ENCODE measurements at regions not wholly inside any gene's neighbourhood (a gene's known extent, or its start where the extent isn't known, plus 50 kb on each side); places are given as distances from the start of the nearest gene placed in this dataset.

GRCh38 chr20:17796091-17796563 is 96.4 kb downstream of the BANF2 start:
- Histone ChIP-seq H3K9me3 (peaks cover 5% of the 10 kb centered on the region; the same call in 1 of the 2 replicates), H3K4me1 (peaks cover 8% of the 10 kb centered on the region; the same call in 1 of the 2 replicates), H3K27me3 (no peaks in the 10 kb centered on the region), H3K36me3 (no peaks in the 10 kb centered on the region), H3K4me3 (no peak overlapping the region), H4K20me1 (no peaks in the 10 kb centered on the region), H3K9ac (no peak overlapping the region), H3K27ac (no peak overlapping the region), H3K4me2 (no peak overlapping the region)
- TF ChIP-seq Cebpa-rat (IDR thresholded peaks at IDR 0.05) = no peak

- no peak overlapping the region for H3K9ac ChIP-seq
Measured at GRCh38 chr20:17795501-17796071, 95.8 kb downstream of the BANF2 start.

GRCh38 chr20:17795003-17795402 is 95.2 kb downstream of the BANF2 start:
- TF ChIP-seq Cebpa-rat (IDR thresholded peaks at IDR 0.05) = no peak

More at GRCh38 chr20:17795501-17796071, 95.8 kb downstream of the BANF2 start:
- Histone ChIP-seq H3K4me2 (no peak overlapping the region; the same call in 1 of the 2 replicates), H4K20me1 (no peaks in the 10 kb centered on the region), H3K9me3 (peaks cover 5% of the 10 kb centered on the region; the same call in 1 of the 2 replicates), H3K27me3 (no peaks in the 10 kb centered on the region), H3K27ac (no peak overlapping the region), H3K36me3 (no peaks in the 10 kb centered on the region), H3K4me3 (no peak overlapping the region), H3K4me1 (peaks cover 8% of the 10 kb centered on the region; the same call in 1 of the 2 replicates)
- no peak for TF ChIP-seq Cebpa-rat (IDR thresholded peaks at IDR 0.05)

GRCh38 chr20:17794400-17794799 is 94.6 kb downstream of the BANF2 start:
- no peak overlapping the region for H3K27ac ChIP-seq
- H4K20me1 ChIP-seq = no peaks in the 10 kb centered on the region
- H3K9me3 ChIP-seq = peaks cover under 1% of the 10 kb centered on the region; the same call in 1 of the 2 replicates
- TF ChIP-seq Cebpa-rat (IDR thresholded peaks at IDR 0.05) = no peak
- H3K36me3 ChIP-seq = no peaks in the 10 kb centered on the region
- no peak overlapping the region for H3K4me2 ChIP-seq
- no peak overlapping the region for H3K4me3 ChIP-seq
- no peak overlapping the region for H3K9ac ChIP-seq
- peaks cover 8% of the 10 kb centered on the region; the same call in 1 of the 2 replicates for H3K4me1 ChIP-seq
- H3K27me3 ChIP-seq = no peaks in the 10 kb centered on the region

More at GRCh38 chr20:17795003-17795402, 95.2 kb downstream of the BANF2 start:
- Histone ChIP-seq H3K36me3 (no peaks in the 10 kb centered on the region), H3K4me3 (no peak overlapping the region), H3K9ac (no peak overlapping the region), H3K4me2 (no peak overlapping the region), H3K4me1 (peaks cover 8% of the 10 kb centered on the region; the same call in 1 of the 2 replicates), H3K9me3 (peaks cover 5% of the 10 kb centered on the region; the same call in 1 of the 2 replicates), H4K20me1 (no peaks in the 10 kb centered on the region), H3K27ac (no peak overlapping the region), H3K27me3 (no peaks in the 10 kb centered on the region)

- no peak overlapping the region for H3K9ac ChIP-seq
- no peak overlapping the region for H3K4me2 ChIP-seq
- H3K27me3 ChIP-seq = no peaks in the 10 kb centered on the region
- H3K36me3 ChIP-seq = no peaks in the 10 kb centered on the region
- H3K27ac ChIP-seq = no peak overlapping the region
- no peaks in the 10 kb centered on the region for H3K9me3 ChIP-seq
- no peak for TF ChIP-seq Cebpa-rat (IDR thresholded peaks at IDR 0.05)
- H3K4me3 ChIP-seq = no peak overlapping the region
- peaks cover 8% of the 10 kb centered on the region; the same call in 1 of the 2 replicates for H3K4me1 ChIP-seq
- H4K20me1 ChIP-seq = no peaks in the 10 kb centered on the region
Measured at GRCh38 chr20:17793986-17794385, 94.2 kb downstream of the BANF2 start.

- H3K27me3 ChIP-seq = no peaks in the 10 kb centered on the region
- no peak overlapping the region for H3K4me2 ChIP-seq
- H3K9ac ChIP-seq = no peak overlapping the region
- no peak overlapping the region for H3K4me3 ChIP-seq
- H3K9me3 ChIP-seq = no peaks in the 10 kb centered on the region
- no peaks in the 10 kb centered on the region for H3K36me3 ChIP-seq
- H4K20me1 ChIP-seq = no peaks in the 10 kb centered on the region
- H3K4me1 ChIP-seq = peaks cover 7% of the 10 kb centered on the region; the same call in 1 of the 2 replicates
- H3K27ac ChIP-seq = no peak overlapping the region
- TF ChIP-seq Cebpa-rat (IDR thresholded peaks at IDR 0.05) = no peak
Measured at GRCh38 chr20:17790296-17790695, 90.5 kb downstream of the BANF2 start.

GRCh38 chr20:17787816-17788215 is 88.0 kb downstream of the BANF2 start:
- H3K27me3 ChIP-seq = no peaks in the 10 kb centered on the region
- no peak overlapping the region for H3K4me3 ChIP-seq
- no peak overlapping the region for H3K27ac ChIP-seq
- H3K9ac ChIP-seq = no peak overlapping the region
- no peak for TF ChIP-seq Cebpa-rat (IDR thresholded peaks at IDR 0.05)
- no peaks in the 10 kb centered on the region for H4K20me1 ChIP-seq
- no peaks in the 10 kb centered on the region for H3K9me3 ChIP-seq
- H3K4me2 ChIP-seq = no peak overlapping the region
- H3K36me3 ChIP-seq = no peaks in the 10 kb centered on the region
- H3K4me1 ChIP-seq = peaks cover 19% of the 10 kb centered on the region; the same call in 1 of the 2 replicates

GRCh38 chr20:17786221-17786718 is 86.5 kb downstream of the BANF2 start:
- TF ChIP-seq Cebpa-rat (IDR thresholded peaks at IDR 0.05) = no peak
- no peak overlapping the region for H3K9ac ChIP-seq
- no peaks in the 10 kb centered on the region for H3K36me3 ChIP-seq

More at GRCh38 chr20:17786221-17786718, 86.5 kb downstream of the BANF2 start:
- Histone ChIP-seq H3K27ac (no peak overlapping the region), H3K27me3 (no peaks in the 10 kb centered on the region), H4K20me1 (no peaks in the 10 kb centered on the region), H3K4me1 (peaks cover 19% of the 10 kb centered on the region), H3K9me3 (no peaks in the 10 kb centered on the region), H3K4me2 (no peak overlapping the region), H3K4me3 (no peak overlapping the region)
